ENCODE measurements at regions not wholly inside any gene's neighbourhood (a gene's known extent, or its start where the extent isn't known, plus 50 kb on each side); places are given as distances from the start of the nearest gene placed in this dataset.
A peak's percentile ranks its signal among the peaks of the same experiment; 100 is the strongest.

- no peaks in the 10 kb centered on the region for H3K36me3 ChIP-seq (ENCODE audit: control insufficient read depth, insufficient read depth, low read length, severe bottlenecking)
- DNase-seq (ENCODE audit: low read depth): peak; percentile 4
- H3K9ac ChIP-seq (ENCODE audit: low read length): no peak overlapping the region
- H3K4me1 ChIP-seq (ENCODE audit: control insufficient read depth, insufficient read depth, low read length): peaks cover 1% of the 10 kb centered on the region
- no peak overlapping the region for H3K4me3 ChIP-seq (ENCODE audit: low read length)
- no peaks in the 10 kb centered on the region for H3K9me3 ChIP-seq (ENCODE audit: control insufficient read depth, low read length)
- no peaks in the 10 kb centered on the region for H3K27me3 ChIP-seq (replicated peaks; ENCODE audit: control insufficient read depth, insufficient read depth, low read length)
Measured at GRCh38 chr1:174072581-174072980, 50.4 kb upstream of the RC3H1 start.
